HepG2 (cell line): ENCODE measurements at regions not wholly inside any gene's neighbourhood (a gene's known extent, or its start where the extent isn't known, plus 50 kb on each side); places are given as distances from the start of the nearest gene placed in this dataset.

ENCODE experiments used
- CREB1 ChIP-seq, 2 experiments: fragments of 450-650 bp in 1 of 2; IDR thresholded peaks; 2 replicates each; pipeline ENCODE4 v1.6.1; 2016 to 2017; ENCODE audit warnings: control low read depth in 1 of 2, mild to moderate bottlenecking in 1 of 2, missing compliant biosample characterization in 1 of 2, missing genetic modification characterization in 1 of 2
- CREM ChIP-seq, 2 experiments: sonication (generic) in 1 of 2; formaldehyde crosslinking in 1 of 2; IDR thresholded peaks; 2 replicates each; pipeline versions ENCODE4 v1.4.0 to v1.6.1; 2016 to 2020; ENCODE audit warnings: antibody characterized with exemption in 1 of 2, mild to moderate bottlenecking in 1 of 2, missing genetic modification reagents in 1 of 2
- CTCF ChIP-seq: sonication (generic); formaldehyde crosslinking; IDR thresholded peaks from 2 replicates; pipeline ENCODE4 v1.5.0; 2020; ENCODE audit warnings: mild to moderate bottlenecking, missing genetic modification reagents, moderate library complexity
- ESRRA ChIP-seq: sonication (generic); formaldehyde crosslinking; IDR thresholded peaks from 2 replicates; pipeline ENCODE4 v1.5.1; 2020; ENCODE audit warnings: mild to moderate bottlenecking, low read depth, missing genetic modification reagents
- GATAD2A ChIP-seq: IDR thresholded peaks from 2 replicates; pipeline ENCODE4 v1.6.1; 2016
- PRDM15 ChIP-seq: sonication (generic); formaldehyde crosslinking; IDR thresholded peaks from 2 replicates; pipeline ENCODE4 v1.4.0; 2020; ENCODE audit warnings: missing genetic modification reagents
- STAT5B ChIP-seq: sonication (generic); formaldehyde crosslinking; IDR thresholded peaks from 2 replicates; pipeline ENCODE4 v1.4.0; 2020; ENCODE audit warnings: missing genetic modification reagents
- TMF1 ChIP-seq: sonication (generic); formaldehyde crosslinking; IDR thresholded peaks from 2 replicates; pipeline ENCODE4 v1.8.1; 2022; ENCODE audit warnings: low read depth, missing genetic modification reagents
- WIZ ChIP-seq: sonication (generic); formaldehyde crosslinking; IDR thresholded peaks from 2 replicates; pipeline ENCODE4 v1.5.1; 2020; ENCODE audit warnings: mild to moderate bottlenecking, missing genetic modification reagents
- ZBTB40 ChIP-seq, 2 experiments: fragments of 450-650 bp in 1 of 2; sonication (generic) in 1 of 2; formaldehyde crosslinking in 1 of 2; IDR thresholded peaks; 2 replicates each; pipeline versions ENCODE4 v1.6.1 to v1.8.0; 2016 to 2022; ENCODE audit warnings: antibody characterized with exemption in 1 of 2, mild to moderate bottlenecking in 1 of 2, missing genetic modification reagents in 1 of 2
- ZNF343 ChIP-seq: sonication (generic); formaldehyde crosslinking; IDR thresholded peaks from 2 replicates; pipeline ENCODE4 v1.4.0; 2020; ENCODE audit warnings: mild to moderate bottlenecking, missing genetic modification reagents
- ZNF737 ChIP-seq: sonication (generic); formaldehyde crosslinking; IDR thresholded peaks from 2 replicates; pipeline ENCODE4 v1.5.0; 2020; ENCODE audit warnings: missing genetic modification reagents, mild to moderate bottlenecking, borderline replicate concordance

GRCh38 chr15:29396176-29396811 is 126.7 kb upstream of the NSMCE3 start:
- no peak for TF ChIP-seq STAT5B (CRISPR knock-in tag)
- TF ChIP-seq WIZ = no peak
- no peak for TF ChIP-seq CTCF (CRISPR knock-in tag)
- TF ChIP-seq ZNF343 = no peak
- no peak for TF ChIP-seq TMF1 (CRISPR knock-in tag)
- TF ChIP-seq CREM (IDR thresholded peaks at IDR 0.05) = no peak
- no peak for TF ChIP-seq CREM (CRISPR knock-in tag; IDR thresholded peaks at IDR 0.05)
- no peak for TF ChIP-seq GATAD2A
- TF ChIP-seq CREB1 (IDR thresholded peaks at IDR 0.05) = no peak
- TF ChIP-seq CREB1 (CRISPR knock-in tag; IDR thresholded peaks at IDR 0.05) = no peak
- TF ChIP-seq ZNF737 = no peak
- TF ChIP-seq ZBTB40 (IDR thresholded peaks at IDR 0.05) = no peak
- TF ChIP-seq ZBTB40 (CRISPR knock-in tag; IDR thresholded peaks at IDR 0.05) = no peak
- TF ChIP-seq PRDM15 (CRISPR knock-in tag) = no peak
- no peak for TF ChIP-seq ESRRA
